Nephron (organoid): ENCODE measurements at regions not wholly inside any gene's neighbourhood (a gene's known extent, or its start where the extent isn't known, plus 50 kb on each side); places are given as distances from the start of the nearest gene placed in this dataset.

Experiments used
- H3K27ac Mint-ChIP-seq, 3 experiments: 2 replicates each; pipeline ENCODE4 v1.8.0; 2020; ENCODE audit warnings: mixed read lengths in 3 of 3, mild to moderate bottlenecking in 2 of 3, moderate library complexity in 1 of 3
- H3K27me3 Mint-ChIP-seq: 2 replicates; pipeline ENCODE4 v1.8.0; 2021; ENCODE audit warnings: low read depth, mild to moderate bottlenecking, moderate library complexity, mixed read lengths
- H3K36me3 Mint-ChIP-seq: 2 replicates; pipeline ENCODE4 v1.8.0; 2020; ENCODE audit warnings: low read depth, mixed read lengths
- H3K4me1 Mint-ChIP-seq: 2 replicates; pipeline ENCODE4 v1.8.0; 2020; ENCODE audit warnings: mixed read lengths
- H3K4me3 Mint-ChIP-seq, 3 experiments: 2 replicates each; pipeline ENCODE4 v1.8.0; 2020; ENCODE audit warnings: mild to moderate bottlenecking in 3 of 3, mixed read lengths in 3 of 3, moderate library complexity in 2 of 3
- H3K9me3 Mint-ChIP-seq: 2 replicates; pipeline ENCODE4 v1.8.0; 2020; ENCODE audit warnings: mixed read lengths
- TF ChIP-seq, protein P1 (sequence below), 3 experiments: fragments of 200-600 bp; sonication (generic); IDR thresholded peaks; one replicate each; pipeline ENCODE4 v1.5.0; 2021; ENCODE audit warnings: antibody characterized with exemption in 3 of 3; ENCODE audit not compliant: unreplicated experiment in 3 of 3

- H3K9me3 Mint-ChIP-seq: no peaks in the 10 kb centered on the region
- H3K4me1 Mint-ChIP-seq: peaks cover 17% of the 10 kb centered on the region
- peaks cover 28% of the 10 kb centered on the region for H3K36me3 Mint-ChIP-seq
- no peaks in the 10 kb centered on the region for H3K27me3 Mint-ChIP-seq
- no peak overlapping the region for H3K4me3 Mint-ChIP-seq
- H3K27ac Mint-ChIP-seq: no peak overlapping the region
- TF ChIP-seq, protein P1, sequence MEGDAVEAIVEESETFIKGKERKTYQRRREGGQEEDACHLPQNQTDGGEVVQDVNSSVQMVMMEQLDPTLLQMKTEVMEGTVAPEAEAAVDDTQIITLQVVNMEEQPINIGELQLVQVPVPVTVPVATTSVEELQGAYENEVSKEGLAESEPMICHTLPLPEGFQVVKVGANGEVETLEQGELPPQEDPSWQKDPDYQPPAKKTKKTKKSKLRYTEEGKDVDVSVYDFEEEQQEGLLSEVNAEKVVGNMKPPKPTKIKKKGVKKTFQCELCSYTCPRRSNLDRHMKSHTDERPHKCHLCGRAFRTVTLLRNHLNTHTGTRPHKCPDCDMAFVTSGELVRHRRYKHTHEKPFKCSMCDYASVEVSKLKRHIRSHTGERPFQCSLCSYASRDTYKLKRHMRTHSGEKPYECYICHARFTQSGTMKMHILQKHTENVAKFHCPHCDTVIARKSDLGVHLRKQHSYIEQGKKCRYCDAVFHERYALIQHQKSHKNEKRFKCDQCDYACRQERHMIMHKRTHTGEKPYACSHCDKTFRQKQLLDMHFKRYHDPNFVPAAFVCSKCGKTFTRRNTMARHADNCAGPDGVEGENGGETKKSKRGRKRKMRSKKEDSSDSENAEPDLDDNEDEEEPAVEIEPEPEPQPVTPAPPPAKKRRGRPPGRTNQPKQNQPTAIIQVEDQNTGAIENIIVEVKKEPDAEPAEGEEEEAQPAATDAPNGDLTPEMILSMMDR (IDR thresholded peaks at IDR 0.05; ENCODE audit: unreplicated experiment in 3 of 3): no peak
These were observed 586.1 kb upstream of the ZP4 start for GRCh38 chr1:238476841-238477240.

- TF ChIP-seq, protein P1 (IDR thresholded peaks at IDR 0.05; ENCODE audit: unreplicated experiment in 3 of 3): no peak
- no peak overlapping the region for H3K4me3 Mint-ChIP-seq
- no peak overlapping the region for H3K27ac Mint-ChIP-seq
- H3K36me3 Mint-ChIP-seq: peaks cover 22% of the 10 kb centered on the region
- H3K27me3 Mint-ChIP-seq: no peaks in the 10 kb centered on the region
- no peaks in the 10 kb centered on the region for H3K9me3 Mint-ChIP-seq
- peaks cover 17% of the 10 kb centered on the region for H3K4me1 Mint-ChIP-seq
These were observed 585.0 kb upstream of the ZP4 start for GRCh38 chr1:238475712-238476111.

DNA sequence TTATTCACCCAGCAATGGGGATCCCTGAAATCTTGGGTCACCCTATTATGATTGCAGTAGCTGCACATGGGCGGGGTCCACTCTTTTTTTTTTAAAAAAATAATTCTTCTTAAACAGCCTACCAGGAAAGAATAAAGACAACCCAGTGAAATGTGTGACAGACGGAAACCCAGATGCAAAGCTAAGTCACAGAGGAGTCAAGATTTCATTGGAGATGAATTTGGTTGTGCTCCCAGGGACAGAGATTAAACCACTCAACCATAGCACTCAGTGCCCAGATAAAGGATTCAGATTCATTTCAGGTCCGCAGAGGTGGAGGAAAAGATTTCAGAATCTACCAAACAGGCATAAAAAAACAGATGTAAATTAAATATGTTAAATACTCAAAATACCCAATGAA lies 583.5 kb upstream of the ZP4 start:
- H3K36me3 Mint-ChIP-seq: peaks cover 16% of the 10 kb centered on the region
- H3K9me3 Mint-ChIP-seq: no peaks in the 10 kb centered on the region
- H3K27me3 Mint-ChIP-seq: no peaks in the 10 kb centered on the region
- TF ChIP-seq, protein P1 (IDR thresholded peaks at IDR 0.05; ENCODE audit: unreplicated experiment in 3 of 3): no peak
- no peak overlapping the region for H3K4me3 Mint-ChIP-seq
- H3K27ac Mint-ChIP-seq: no peak overlapping the region
- peaks cover 12% of the 10 kb centered on the region for H3K4me1 Mint-ChIP-seq

- no peaks in the 10 kb centered on the region for H3K9me3 Mint-ChIP-seq
- peaks cover 4% of the 10 kb centered on the region for H3K4me1 Mint-ChIP-seq
- H3K36me3 Mint-ChIP-seq: peaks cover 16% of the 10 kb centered on the region
- TF ChIP-seq, protein P1 (IDR thresholded peaks at IDR 0.05; ENCODE audit: unreplicated experiment in 3 of 3): no peak
- no peak overlapping the region for H3K4me3 Mint-ChIP-seq
- H3K27me3 Mint-ChIP-seq: no peaks in the 10 kb centered on the region
- peak overlapping the region; percentile 12 to 58 (median 57) for H3K27ac Mint-ChIP-seq
These were observed 578.5 kb upstream of the ZP4 start for GRCh38 chr1:238469146-238469631.

GRCh38 chr1:238468068-238468467 lies 577.3 kb upstream of the ZP4 start:
- no peak overlapping the region for H3K4me3 Mint-ChIP-seq
- TF ChIP-seq, protein P1 (IDR thresholded peaks at IDR 0.05; ENCODE audit: unreplicated experiment in 3 of 3): no peak
- H3K9me3 Mint-ChIP-seq: no peaks in the 10 kb centered on the region

DNA sequence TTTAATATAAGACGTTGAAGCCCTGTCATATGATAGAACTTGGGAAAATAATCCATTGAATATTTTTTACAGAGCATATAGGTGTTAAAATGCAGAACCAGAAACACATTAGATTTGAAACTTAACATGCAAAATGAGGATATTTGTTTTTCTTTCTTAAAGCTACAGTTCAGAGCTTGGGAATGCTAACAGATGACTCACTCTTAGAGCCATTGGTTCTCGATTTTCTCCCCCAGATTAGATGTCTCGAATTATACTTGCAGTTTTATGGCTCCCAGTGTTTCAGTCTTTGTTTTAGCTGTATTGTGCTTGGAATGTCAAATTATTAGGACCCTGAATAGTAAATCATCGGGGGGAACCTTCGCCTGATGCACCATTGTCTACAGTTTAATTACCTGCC lies 575.7 kb upstream of the ZP4 start:
- Mint-ChIP-seq H3K36me3 (peaks cover 14% of the 10 kb centered on the region), H3K27ac (no peak overlapping the region), H3K27me3 (no peaks in the 10 kb centered on the region), H3K4me3 (no peak overlapping the region), H3K4me1 (peaks cover 4% of the 10 kb centered on the region), H3K9me3 (no peaks in the 10 kb centered on the region)
- TF ChIP-seq, protein P1 (IDR thresholded peaks at IDR 0.05; ENCODE audit: unreplicated experiment in 3 of 3): no peak

More at GRCh38 chr1:238468068-238468467, 577.3 kb upstream of the ZP4 start:
- H3K36me3 Mint-ChIP-seq: peaks cover 13% of the 10 kb centered on the region
- H3K27me3 Mint-ChIP-seq: no peaks in the 10 kb centered on the region
- peaks cover 4% of the 10 kb centered on the region for H3K4me1 Mint-ChIP-seq
- H3K27ac Mint-ChIP-seq: no peak overlapping the region
